IPS DF 4.7 (cell line): ENCODE measurements at regions not wholly inside any gene's neighbourhood (a gene's known extent, or its start where the extent isn't known, plus 50 kb on each side); places are given as distances from the start of the nearest gene placed in this dataset.
A peak's percentile ranks its signal among the peaks of the same experiment; 100 is the strongest.
"Not testable (repeated sequence)": the region's sequence is repeated elsewhere in the genome, so short reads cannot be mapped to it uniquely, and the experiment has no call there.

ENCODE experiments used
- DNase-seq: peaks from one replicate; pipeline ENCODE4 v3.0.0-alpha.2; 2013; ENCODE audit warnings: low spot score; ENCODE audit errors: extremely low read depth

DNA sequence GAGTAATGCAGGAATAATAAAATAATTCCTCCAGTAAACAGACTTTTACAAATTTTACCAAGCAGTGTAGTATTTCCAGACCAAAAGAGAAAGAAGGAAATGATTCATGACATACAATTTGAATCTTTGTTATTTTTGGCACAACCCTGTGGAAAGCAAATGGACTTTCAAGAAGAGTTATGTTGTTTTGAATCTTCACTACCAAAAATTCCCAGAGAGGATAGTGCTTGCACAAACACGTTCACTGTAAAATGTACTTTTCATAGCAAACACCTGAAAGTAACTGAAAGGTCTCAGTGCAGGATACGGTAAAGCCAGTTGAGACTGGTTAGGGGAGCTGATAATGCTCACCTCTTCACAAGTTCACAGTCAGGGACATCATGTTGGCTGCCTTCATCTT is 107.1 kb downstream of the USP22 start:
- DNase-seq, result no peak

DNA sequence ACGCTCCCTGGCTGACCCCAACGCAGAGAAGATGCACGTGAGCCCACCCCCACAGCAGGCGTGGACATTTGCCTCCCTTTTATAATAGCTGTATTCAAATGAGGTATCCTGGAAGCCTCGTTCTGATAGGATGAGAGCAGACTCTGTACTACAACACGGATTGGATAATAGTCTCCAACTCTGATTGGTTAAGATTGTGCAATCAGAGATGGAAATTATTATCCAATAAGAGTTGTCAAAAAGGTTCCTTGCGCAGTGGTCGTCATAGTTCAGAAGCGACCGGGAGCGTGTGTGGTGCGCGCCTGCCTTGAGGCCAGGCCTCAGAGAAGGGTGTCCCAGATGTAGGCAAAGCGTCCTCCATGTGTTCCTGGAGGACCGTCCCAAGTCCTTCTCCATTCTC is 104.6 kb downstream of the USP22 start:
- DNase-seq, result no peak

DNA sequence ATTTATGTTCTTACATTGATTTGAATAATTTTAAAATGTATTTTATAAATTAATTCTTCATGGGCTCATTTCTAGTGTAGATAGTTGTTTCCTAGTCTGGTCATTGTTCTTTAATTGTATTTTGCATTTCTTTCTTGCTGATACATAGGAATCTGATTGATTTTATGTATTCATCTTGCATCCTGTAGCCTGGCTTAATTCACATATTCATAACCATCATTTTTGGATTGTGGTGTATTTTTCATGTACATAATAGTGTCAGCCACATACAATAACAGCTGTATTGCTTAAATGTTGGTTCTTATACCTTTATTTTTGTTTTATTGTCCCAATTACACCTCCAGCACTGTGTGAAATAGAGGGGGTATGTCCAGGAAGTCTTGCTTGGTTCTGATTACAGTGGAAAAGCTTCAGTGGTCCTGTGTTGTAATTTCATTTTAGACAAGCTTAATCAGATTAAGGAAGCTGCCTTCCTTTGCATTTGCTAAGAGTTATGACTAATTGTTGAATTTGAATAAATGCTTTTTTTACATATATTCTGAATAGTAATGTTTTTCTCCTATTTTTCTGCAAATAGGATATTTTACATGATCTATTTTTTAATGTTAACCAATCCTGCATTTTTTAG is 103.7 kb downstream of the USP22 start:
- no peak for DNase-seq

DNA sequence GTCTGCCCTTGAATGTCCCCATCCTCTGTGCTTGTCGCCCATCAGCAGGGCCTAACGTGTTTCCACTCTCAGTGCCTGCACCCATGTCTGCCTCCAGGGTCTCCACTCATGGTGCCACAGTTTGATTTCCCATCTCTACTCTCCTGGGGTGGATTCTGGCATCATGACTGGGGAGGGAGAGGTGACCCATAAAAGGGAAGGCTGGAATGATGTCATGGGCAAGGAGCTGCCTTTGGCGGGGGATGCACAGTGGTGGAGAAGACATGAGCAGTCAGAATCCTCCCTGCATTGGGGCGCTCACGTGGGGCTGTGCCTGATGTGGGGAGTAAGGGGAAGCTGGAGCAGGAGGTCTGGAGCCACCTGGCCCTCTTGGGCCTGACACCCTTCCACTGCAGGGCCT is 100.9 kb downstream of the USP22 start:
- no peak for DNase-seq

DNA sequence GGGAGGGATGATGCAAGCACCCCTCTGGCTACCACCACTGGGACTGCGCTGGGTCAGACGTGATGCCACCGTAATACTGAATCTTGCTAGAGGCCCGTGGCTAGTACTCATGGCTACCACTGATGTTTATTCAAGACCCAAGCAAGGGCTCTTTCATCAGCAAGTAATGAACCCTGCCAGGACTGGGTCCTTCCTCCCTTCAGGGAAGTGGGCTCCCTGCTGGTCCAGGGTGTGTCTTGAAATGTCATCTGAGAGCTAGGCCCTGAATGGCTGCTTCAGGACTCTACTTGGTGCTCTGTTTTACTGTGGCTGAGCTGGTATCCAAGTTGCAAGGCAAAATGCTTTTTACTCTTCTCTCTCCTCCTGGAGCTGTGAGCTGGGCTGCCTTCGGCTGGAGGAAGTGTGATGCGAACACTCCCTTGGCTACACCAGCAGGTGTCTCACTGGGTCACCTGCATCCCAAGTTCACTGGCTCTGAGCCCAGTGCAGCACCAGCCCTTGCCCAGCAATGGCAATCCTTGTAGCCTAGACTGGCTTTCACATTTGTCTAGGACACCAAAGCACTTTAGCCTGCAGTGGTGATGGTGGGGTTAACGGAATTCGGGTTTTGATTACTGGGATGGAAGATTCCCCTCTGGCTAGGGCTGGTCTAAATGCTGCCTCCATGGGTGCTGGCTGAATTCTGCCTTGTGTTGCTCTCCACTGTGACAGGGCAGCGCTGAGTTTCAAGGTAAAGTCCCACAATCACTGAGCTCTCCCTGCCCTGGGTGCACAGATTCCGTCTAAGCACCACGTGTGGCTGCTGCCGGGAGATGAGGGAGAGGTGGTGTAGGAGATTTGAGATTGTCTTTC is 98.6 kb downstream of the USP22 start:
- DNase-seq, result peak; percentile 36

DNA sequence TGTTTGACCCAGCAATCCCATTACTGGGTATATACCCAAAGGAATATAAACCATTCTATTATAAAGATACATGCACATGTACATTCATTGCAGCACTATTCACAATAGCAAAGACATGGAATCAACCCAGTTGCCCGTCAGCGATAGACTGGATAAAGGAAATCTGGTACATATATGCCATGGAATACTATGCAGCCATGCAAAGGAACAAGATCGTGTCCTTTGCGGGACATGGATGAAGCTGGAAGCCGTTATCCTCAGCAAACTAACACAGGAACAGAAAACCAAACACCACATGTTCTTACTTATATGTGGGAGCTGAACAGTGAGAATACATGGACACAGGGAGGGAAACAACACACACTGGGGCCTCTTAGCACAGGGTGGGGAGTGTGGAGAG is 95.1 kb downstream of the USP22 start:
- DNase-seq, result not testable (repeated sequence)

DNA sequence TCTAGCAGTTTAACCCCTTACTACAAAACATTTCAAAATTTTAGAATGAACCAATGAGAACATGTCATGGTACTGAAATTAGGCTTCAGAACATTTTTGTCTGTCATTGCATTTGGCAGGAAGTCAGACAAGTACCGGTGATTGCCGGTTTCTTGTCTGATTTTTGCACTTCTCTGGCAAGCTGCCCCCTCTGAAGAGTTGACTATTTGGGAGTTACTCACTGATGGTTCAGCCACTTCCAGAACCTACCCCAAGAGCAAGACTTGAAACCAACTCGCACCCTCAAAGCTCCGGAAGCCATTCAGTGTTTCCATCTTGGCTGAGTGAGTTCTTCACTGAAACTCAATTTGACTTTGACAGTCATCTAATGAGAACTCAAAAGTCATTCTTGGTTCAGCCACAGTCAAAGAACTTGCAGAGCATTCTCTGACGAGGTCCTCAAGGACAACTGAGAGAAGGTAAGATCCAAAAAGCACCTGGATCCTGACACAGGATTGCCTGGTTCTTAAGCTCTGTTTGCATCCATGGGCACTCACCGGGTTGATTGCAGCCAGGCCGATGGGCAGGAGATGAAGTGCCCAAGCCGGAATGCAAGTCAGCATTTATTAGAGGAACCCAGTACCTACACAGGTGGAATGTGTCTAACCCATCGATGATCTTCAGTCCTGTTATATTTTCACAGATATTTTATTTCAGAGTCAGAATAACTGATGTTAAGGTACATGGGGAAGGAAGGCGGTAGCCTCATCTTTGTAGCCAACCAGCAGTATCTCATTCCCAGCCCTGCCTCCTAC is 93.6 kb downstream of the USP22 start:
- no peak for DNase-seq
